Testis (tissue), 2 donors: ENCODE measurements at regions not wholly inside any gene's neighbourhood (a gene's known extent, or its start where the extent isn't known, plus 50 kb on each side); places are given as distances from the start of the nearest gene placed in this dataset.

Source experiments
- DNase-seq: peaks from one replicate; pipeline ENCODE4 v3.0.0-alpha.2; 2019
- H3K27ac ChIP-seq, 2 donors: fragments of 200-600 bp; sonication (generic); one replicate each; pipeline ENCODE4 v1.5.1; 2019
- H3K27me3 ChIP-seq: fragments of 200-600 bp; sonication (generic); one replicate; pipeline ENCODE4 v1.5.1; 2019
- H3K36me3 ChIP-seq: fragments of 200-600 bp; sonication (generic); one replicate; pipeline ENCODE4 v1.5.1; 2017; ENCODE audit warnings: low read depth; ENCODE audit errors: missing control alignments
- H3K4me1 ChIP-seq: fragments of 200-600 bp; sonication (generic); one replicate; pipeline ENCODE4 v1.5.1; 2019
- H3K4me3 ChIP-seq, 2 donors: fragments of 200-600 bp; sonication (generic); one replicate each; pipeline ENCODE4 v1.5.1; 2017 to 2019
- H3K9me3 ChIP-seq: fragments of 200-600 bp; sonication (generic); one replicate; pipeline ENCODE4 v1.5.1; 2017
- POLR2A ChIP-seq: fragments of 450-650 bp; IDR thresholded peaks from one replicate; pipeline ENCODE4 v1.6.1; 2017; ENCODE audit warnings: antibody characterized with exemption, mild to moderate bottlenecking, moderate library complexity
- WGBS, 2 donors: methylation state at CpG; one replicate each; pipeline ENCODE4 v1.1.5; 2018; 5-methylcytosine and 5-hydroxymethylcytosine counted together
- intact Hi-C: fragments of 100-400 bp; cut with DNase I; formaldehyde crosslinking; loops from one replicate; pipeline ENCODE4 v1.15.1; 2023; ENCODE audit warnings: low total_unique reads
- TF ChIP-seq, protein P1 (sequence below), 3 experiments: fragments of 450-650 bp in 2 of 3; fragments of 200-600 bp in 1 of 3; sonication (generic) in 1 of 3; IDR thresholded peaks; one replicate each; pipeline ENCODE4 v1.5.1; 2016 to 2019; ENCODE audit warnings: antibody characterized with exemption in 3 of 3, mild to moderate bottlenecking in 2 of 3, moderate library complexity in 1 of 3

- intact Hi-C loops: loop anchor here (10.0 kb wide), 1 partner anchor 230 kb away; no protein-coding TSS in a partner anchor
- no peaks in the 10 kb centered on the region for H3K9me3 ChIP-seq
- no peak for DNase-seq
- no peak for TF ChIP-seq POLR2A
- TF ChIP-seq, protein P1, sequence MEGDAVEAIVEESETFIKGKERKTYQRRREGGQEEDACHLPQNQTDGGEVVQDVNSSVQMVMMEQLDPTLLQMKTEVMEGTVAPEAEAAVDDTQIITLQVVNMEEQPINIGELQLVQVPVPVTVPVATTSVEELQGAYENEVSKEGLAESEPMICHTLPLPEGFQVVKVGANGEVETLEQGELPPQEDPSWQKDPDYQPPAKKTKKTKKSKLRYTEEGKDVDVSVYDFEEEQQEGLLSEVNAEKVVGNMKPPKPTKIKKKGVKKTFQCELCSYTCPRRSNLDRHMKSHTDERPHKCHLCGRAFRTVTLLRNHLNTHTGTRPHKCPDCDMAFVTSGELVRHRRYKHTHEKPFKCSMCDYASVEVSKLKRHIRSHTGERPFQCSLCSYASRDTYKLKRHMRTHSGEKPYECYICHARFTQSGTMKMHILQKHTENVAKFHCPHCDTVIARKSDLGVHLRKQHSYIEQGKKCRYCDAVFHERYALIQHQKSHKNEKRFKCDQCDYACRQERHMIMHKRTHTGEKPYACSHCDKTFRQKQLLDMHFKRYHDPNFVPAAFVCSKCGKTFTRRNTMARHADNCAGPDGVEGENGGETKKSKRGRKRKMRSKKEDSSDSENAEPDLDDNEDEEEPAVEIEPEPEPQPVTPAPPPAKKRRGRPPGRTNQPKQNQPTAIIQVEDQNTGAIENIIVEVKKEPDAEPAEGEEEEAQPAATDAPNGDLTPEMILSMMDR (IDR thresholded peaks at IDR 0.05): no peak
- no peaks in the 10 kb centered on the region for H3K4me1 ChIP-seq
- no peaks in the 10 kb centered on the region for H3K27me3 ChIP-seq
- 90 to 93% methylated on average over 11 of the region's 11 CpGs for WGBS, 2 donors
- no peaks in the 10 kb centered on the region for H3K36me3 ChIP-seq
- H3K4me3 ChIP-seq: no peak overlapping the region
- H3K27ac ChIP-seq: no peak overlapping the region
Measured at GRCh38 chr9:89554307-89555035, 50.3 kb upstream of the GADD45G start.

DNA sequence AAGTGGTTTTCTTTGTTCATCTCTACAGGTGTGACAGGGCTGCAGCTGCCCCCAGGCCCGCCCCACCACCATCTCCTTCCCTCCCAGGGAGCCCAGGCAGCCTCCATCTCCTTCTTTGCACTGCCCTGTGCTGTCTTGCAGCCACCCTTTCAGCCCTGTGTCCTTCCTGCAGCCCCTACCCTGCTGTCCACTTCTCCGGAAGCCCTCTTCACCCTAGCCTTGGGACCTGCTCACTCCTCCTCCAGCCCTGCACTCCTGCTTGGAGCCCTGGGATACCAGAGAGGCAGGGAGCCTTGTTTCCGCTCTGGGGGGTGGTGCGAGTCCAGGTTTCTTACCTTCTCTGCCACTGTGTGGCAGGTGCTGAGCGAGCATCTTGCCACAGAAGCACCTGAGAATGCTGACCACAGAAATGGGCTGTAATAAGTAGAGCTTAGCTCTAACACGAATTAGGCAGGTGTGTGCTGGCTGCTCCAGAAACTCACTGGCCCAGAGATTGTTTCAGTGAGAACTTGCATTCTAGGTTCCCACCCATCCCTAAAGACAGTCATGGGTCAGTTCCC, 51.3 kb upstream of the GADD45G start:
- intact Hi-C loops: loop anchor here (10.0 kb wide), 1 partner anchor 229 kb away; no protein-coding TSS in a partner anchor
- Histone ChIP-seq H3K9me3 (no peaks in the 10 kb centered on the region), H3K27ac (no peak overlapping the region), H3K4me3 (no peak overlapping the region), H3K27me3 (no peaks in the 10 kb centered on the region), H3K36me3 (no peaks in the 10 kb centered on the region), H3K4me1 (peaks cover 3% of the 10 kb centered on the region)
- no peak for DNase-seq
- 95 to 100% methylated on average over 6 of the region's 6 CpGs for WGBS, 2 donors
- TF ChIP-seq, protein P1 (IDR thresholded peaks at IDR 0.05): no peak
- no peak for TF ChIP-seq POLR2A

DNA sequence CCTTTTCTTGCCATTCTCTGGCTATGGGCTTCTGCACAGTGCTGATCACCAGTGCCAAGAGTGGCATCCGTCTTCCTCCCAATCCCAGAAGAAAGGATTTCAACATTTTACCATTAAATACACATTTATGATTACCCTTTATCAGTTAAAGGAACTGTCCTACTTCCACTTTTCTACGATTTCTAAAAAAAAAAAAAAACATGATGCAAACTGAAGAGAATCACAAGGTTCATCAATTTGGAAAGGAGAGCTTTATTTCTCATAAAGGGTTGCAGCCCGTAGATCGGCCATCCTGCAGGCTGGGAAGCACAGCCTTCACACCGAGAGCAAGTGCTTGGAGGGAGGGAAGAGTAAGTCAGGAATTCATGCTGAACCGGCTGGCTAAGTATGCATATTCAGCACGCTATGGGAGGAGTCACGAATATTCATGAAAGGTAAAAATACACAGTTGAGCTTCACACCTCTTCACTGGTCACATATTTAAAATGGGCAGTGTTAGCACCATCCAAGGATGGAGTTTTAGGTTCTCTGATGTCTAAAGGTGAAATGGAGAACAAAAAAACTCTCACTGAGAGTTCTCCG, 52.5 kb upstream of the SEMA4D start:
- Histone ChIP-seq H3K36me3 (no peaks in the 10 kb centered on the region), H3K4me3 (no peak overlapping the region), H3K4me1 (peaks cover 3% of the 10 kb centered on the region), H3K27me3 (no peaks in the 10 kb centered on the region), H3K9me3 (no peaks in the 10 kb centered on the region), H3K27ac (no peak overlapping the region)
- 84 to 85% methylated on average over 9 of the region's 9 CpGs for WGBS, 2 donors
- TF ChIP-seq POLR2A: no peak
- TF ChIP-seq, protein P1 (IDR thresholded peaks at IDR 0.05): no peak
- DNase-seq: no peak
- intact Hi-C loops: loop anchor here (10.0 kb wide), 1 partner anchor 226 kb away; no protein-coding TSS in a partner anchor

GRCh38 chr9:89549031-89549644, 51.2 kb upstream of the SEMA4D start:
- TF ChIP-seq, protein P1 (IDR thresholded peaks at IDR 0.05): peak; percentile 79 to 93 (median 85)
- TF ChIP-seq POLR2A: no peak
- H3K4me3 ChIP-seq: no peak overlapping the region
- peaks cover 3% of the 10 kb centered on the region for H3K4me1 ChIP-seq
- DNase-seq: peak; percentile 87
- WGBS, 2 donors: 34 to 40% methylated on average over 5 of the region's 5 CpGs
- intact Hi-C loops: no loop called here
- H3K9me3 ChIP-seq: no peaks in the 10 kb centered on the region
- H3K27ac ChIP-seq: no peak overlapping the region
- H3K27me3 ChIP-seq: no peaks in the 10 kb centered on the region
- H3K36me3 ChIP-seq: no peaks in the 10 kb centered on the region
